ENCODE measurements at regions not wholly inside any gene's neighbourhood (a gene's known extent, or its start where the extent isn't known, plus 50 kb on each side); places are given as distances from the start of the nearest gene placed in this dataset.

DNA sequence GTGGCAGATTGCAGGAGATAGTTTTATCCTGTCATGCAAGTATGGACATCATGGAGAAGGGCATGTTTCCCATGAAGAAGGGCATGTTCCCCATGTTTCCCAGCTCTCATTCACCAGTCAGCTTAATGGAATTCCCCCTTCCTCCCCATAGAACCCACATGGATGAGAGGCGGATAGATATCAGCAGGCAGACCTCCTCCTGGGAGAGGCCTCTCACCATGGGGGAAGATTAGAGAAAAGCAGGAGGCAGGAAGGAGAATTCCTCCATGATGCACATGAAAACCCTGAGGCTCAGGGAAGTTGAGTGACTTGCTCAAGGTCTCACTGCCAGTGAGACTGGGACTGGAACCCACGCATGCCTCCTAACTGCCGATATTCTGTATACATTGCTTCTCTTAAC lies 92.9 kb upstream of the FOXN3 start:
- TF ChIP-seq POLR2A (IDR thresholded peaks at IDR 0.05), result no peak
- TF ChIP-seq, protein P1, sequence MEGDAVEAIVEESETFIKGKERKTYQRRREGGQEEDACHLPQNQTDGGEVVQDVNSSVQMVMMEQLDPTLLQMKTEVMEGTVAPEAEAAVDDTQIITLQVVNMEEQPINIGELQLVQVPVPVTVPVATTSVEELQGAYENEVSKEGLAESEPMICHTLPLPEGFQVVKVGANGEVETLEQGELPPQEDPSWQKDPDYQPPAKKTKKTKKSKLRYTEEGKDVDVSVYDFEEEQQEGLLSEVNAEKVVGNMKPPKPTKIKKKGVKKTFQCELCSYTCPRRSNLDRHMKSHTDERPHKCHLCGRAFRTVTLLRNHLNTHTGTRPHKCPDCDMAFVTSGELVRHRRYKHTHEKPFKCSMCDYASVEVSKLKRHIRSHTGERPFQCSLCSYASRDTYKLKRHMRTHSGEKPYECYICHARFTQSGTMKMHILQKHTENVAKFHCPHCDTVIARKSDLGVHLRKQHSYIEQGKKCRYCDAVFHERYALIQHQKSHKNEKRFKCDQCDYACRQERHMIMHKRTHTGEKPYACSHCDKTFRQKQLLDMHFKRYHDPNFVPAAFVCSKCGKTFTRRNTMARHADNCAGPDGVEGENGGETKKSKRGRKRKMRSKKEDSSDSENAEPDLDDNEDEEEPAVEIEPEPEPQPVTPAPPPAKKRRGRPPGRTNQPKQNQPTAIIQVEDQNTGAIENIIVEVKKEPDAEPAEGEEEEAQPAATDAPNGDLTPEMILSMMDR (IDR thresholded peaks at IDR 0.05), result no peak

Data from right lobe of liver (tissue), 4 donors.